H9 (cell line): ENCODE measurements at regions not wholly inside any gene's neighbourhood (a gene's known extent, or its start where the extent isn't known, plus 50 kb on each side); places are given as distances from the start of the nearest gene placed in this dataset.

Experiments used
- DNase-seq: peaks from one replicate; pipeline ENCODE4 v3.0.0-alpha.2; 2017
- H2AFZ ChIP-seq: one replicate; pipeline ENCODE4 v1.6.1; 2013; ENCODE audit warnings: mild to moderate bottlenecking, low read length, control low read depth, moderate library complexity
- H2AK5ac ChIP-seq: 2 replicates; pipeline ENCODE4 v1.6.1; 2013; ENCODE audit warnings: low read length, control low read depth, mixed read lengths; ENCODE audit not compliant: insufficient read length
- H2BK120ac ChIP-seq: one replicate; pipeline ENCODE4 v1.6.1; 2013; ENCODE audit warnings: low read depth, mild to moderate bottlenecking, low read length, control low read depth, inconsistent platforms; ENCODE audit not compliant: poor library complexity, severe bottlenecking
- H2BK12ac ChIP-seq: 2 replicates; pipeline ENCODE4 v1.6.1; 2013; ENCODE audit warnings: low read length, control low read depth, mixed read lengths, low read depth; ENCODE audit not compliant: insufficient read length
- H2BK15ac ChIP-seq: 2 replicates; pipeline ENCODE4 v1.6.1; 2013; ENCODE audit warnings: low read depth, low read length, control low read depth
- H2BK20ac ChIP-seq: one replicate; pipeline ENCODE4 v1.6.1; 2013; ENCODE audit warnings: low read depth, mild to moderate bottlenecking, low read length, control low read depth, inconsistent platforms; ENCODE audit not compliant: poor library complexity, severe bottlenecking
- H2BK5ac ChIP-seq: 2 replicates; pipeline ENCODE4 v1.6.1; 2013; ENCODE audit warnings: low read length, control low read depth, mixed read lengths; ENCODE audit not compliant: insufficient read length
- H3K14ac ChIP-seq: 2 replicates; pipeline ENCODE4 v1.6.1; 2013; ENCODE audit warnings: low read length, control low read depth; ENCODE audit not compliant: insufficient read depth
- H3K18ac ChIP-seq: 2 replicates; pipeline ENCODE4 v1.6.1; 2013; ENCODE audit warnings: low read depth, mild to moderate bottlenecking, mixed read lengths, low read length, control low read depth; ENCODE audit not compliant: insufficient read length
- H3K23ac ChIP-seq: 2 replicates; pipeline ENCODE4 v1.6.1; 2013; ENCODE audit warnings: low read length, control low read depth, mixed read lengths, low read depth; ENCODE audit not compliant: insufficient read length
- H3K23me2 ChIP-seq: 2 replicates; pipeline ENCODE4 v1.6.1; 2013; ENCODE audit warnings: low read depth, mild to moderate bottlenecking, mixed read lengths, low read length, control low read depth; ENCODE audit not compliant: insufficient read length, poor library complexity, severe bottlenecking
- H3K27ac ChIP-seq: 2 replicates; pipeline ENCODE4 v1.5.1; 2013; ENCODE audit warnings: low read length, control low read depth, mixed read lengths, low read depth; ENCODE audit not compliant: insufficient read length
- H3K27me3 ChIP-seq: 2 replicates; pipeline ENCODE4 v1.6.1; 2013; ENCODE audit warnings: low read length, control low read depth, inconsistent platforms; ENCODE audit not compliant: insufficient read depth
- H3K4ac ChIP-seq: 2 replicates; pipeline ENCODE4 v1.6.1; 2013; ENCODE audit warnings: low read depth, mild to moderate bottlenecking, control low read depth, inconsistent platforms, low read length, moderate library complexity
- H3K4me1 ChIP-seq: 2 replicates; pipeline ENCODE4 v1.6.1; 2013; ENCODE audit warnings: low read length, control low read depth, inconsistent platforms; ENCODE audit not compliant: insufficient read depth
- H3K4me2 ChIP-seq: 2 replicates; pipeline ENCODE4 v1.6.1; 2013; ENCODE audit warnings: low read length, control low read depth, mixed read lengths; ENCODE audit not compliant: insufficient read length, insufficient read depth
- H3K56ac ChIP-seq: 2 replicates; pipeline ENCODE4 v1.6.1; 2013; ENCODE audit warnings: low read depth, mild to moderate bottlenecking, mixed read lengths, low read length, control low read depth; ENCODE audit not compliant: insufficient read length
- H3K79me1 ChIP-seq: 2 replicates; pipeline ENCODE4 v1.6.1; 2013; ENCODE audit warnings: low read depth, mild to moderate bottlenecking, moderate library complexity, low read length, control low read depth, inconsistent platforms; ENCODE audit not compliant: insufficient read depth, poor library complexity, severe bottlenecking
- H3K79me2 ChIP-seq: 2 replicates; pipeline ENCODE4 v1.6.1; 2013; ENCODE audit warnings: low read length, control low read depth, inconsistent platforms; ENCODE audit not compliant: insufficient read depth
- H3K9ac ChIP-seq: 2 replicates; pipeline ENCODE4 v1.6.1; 2013; ENCODE audit warnings: low read length, control low read depth, mixed read lengths; ENCODE audit not compliant: insufficient read length; ENCODE audit errors: extremely low read depth
- H3K9me3 ChIP-seq: one replicate; pipeline ENCODE4 v1.6.1; 2013; ENCODE audit warnings: low read depth, low read length, inconsistent platforms; ENCODE audit not compliant: control insufficient read depth
- H3T11ph ChIP-seq: one replicate; pipeline ENCODE4 v1.6.1; 2013; ENCODE audit warnings: mild to moderate bottlenecking, low read length, control low read depth, inconsistent platforms
- H4K20me1 ChIP-seq: one replicate; pipeline ENCODE4 v1.6.1; 2013; ENCODE audit not compliant: control insufficient read depth, insufficient read length, insufficient read depth
- H4K5ac ChIP-seq: 2 replicates; pipeline ENCODE4 v1.6.1; 2013; ENCODE audit warnings: low read depth, mild to moderate bottlenecking, mixed read lengths, low read length, control low read depth; ENCODE audit not compliant: insufficient read length
- H4K8ac ChIP-seq: replicated peaks from 2 replicates; pipeline ENCODE4 v1.6.1; 2013; ENCODE audit warnings: low read length, control low read depth, mixed read lengths, low read depth; ENCODE audit not compliant: insufficient read length
- H4K91ac ChIP-seq: 2 replicates; pipeline ENCODE4 v1.6.1; 2013; ENCODE audit warnings: low read depth, mild to moderate bottlenecking, moderate library complexity, mixed read lengths, low read length, control low read depth; ENCODE audit not compliant: insufficient read length
- H3K27ac Mint-ChIP-seq, 3 experiments: 2 replicates in 2 of 3; 3 replicates in 1 of 3; pipeline ENCODE4 v1.8.0; 2020 to 2021; ENCODE audit warnings: mixed read lengths in 3 of 3, mild to moderate bottlenecking in 1 of 3, moderate library complexity in 1 of 3
- H3K27me3 Mint-ChIP-seq: 2 replicates; pipeline ENCODE4 v1.8.0; 2021; ENCODE audit warnings: low read depth, mild to moderate bottlenecking, moderate library complexity, mixed read lengths
- H3K36me3 Mint-ChIP-seq, 3 experiments: 2 replicates in 2 of 3; 3 replicates in 1 of 3; pipeline ENCODE4 v1.8.0; 2020 to 2021; ENCODE audit warnings: low read depth in 3 of 3, mixed read lengths in 3 of 3; ENCODE audit not compliant: insufficient read depth in 1 of 3
- H3K4me1 Mint-ChIP-seq, 2 experiments: 2 replicates each; pipeline ENCODE4 v1.8.0; 2020; ENCODE audit warnings: mixed read lengths in 2 of 2
- H3K4me3 Mint-ChIP-seq, 2 experiments: 2 replicates in 1 of 2; 3 replicates in 1 of 2; pipeline ENCODE4 v1.8.0; 2020 to 2021; ENCODE audit warnings: mild to moderate bottlenecking in 2 of 2, mixed read lengths in 2 of 2, moderate library complexity in 1 of 2
- H3K9me3 Mint-ChIP-seq, 2 experiments: 2 replicates in 1 of 2; 3 replicates in 1 of 2; pipeline ENCODE4 v1.8.0; 2020; ENCODE audit warnings: mild to moderate bottlenecking in 2 of 2, mixed read lengths in 2 of 2, moderate library complexity in 1 of 2
- WGBS: extraction: QIAGEN DNeasy Blood & Tissue Kit; methylation state at CpG from one replicate; pipeline ENCODE4 v1.1.7; 2013; ENCODE audit warnings: missing lambda C conversion rate, low lambda C conversion rate, mixed read lengths; ENCODE audit not compliant: insufficient read length; ENCODE audit errors: extremely low coverage; 5-methylcytosine and 5-hydroxymethylcytosine counted together
- TF ChIP-seq, protein P1 (sequence below): fragments of 200-600 bp; sonication (generic); conservative IDR thresholded peaks from 3 replicates; pipeline ENCODE4 v1.8.0; 2021; ENCODE audit warnings: antibody characterized with exemption, mild to moderate bottlenecking

- Histone ChIP-seq H4K8ac (no peak overlapping the region), H4K5ac (no peak overlapping the region), H3K14ac (no peak overlapping the region), H4K91ac (no peak overlapping the region), H2BK20ac (no peak overlapping the region), H3K9me3 (no peaks in the 10 kb centered on the region), H4K20me1 (no peaks in the 10 kb centered on the region), H2BK15ac (no peak overlapping the region), H3K18ac (no peak overlapping the region), H3K79me2 (no peaks in the 10 kb centered on the region), H3T11ph (no peak overlapping the region), H3K56ac (no peak overlapping the region), H3K79me1 (no peaks in the 10 kb centered on the region), H3K23ac (no peak overlapping the region), H3K23me2 (no peaks in the 10 kb centered on the region), H3K27ac (no peak overlapping the region), H2AK5ac (no peak overlapping the region), H3K9ac (no peak overlapping the region), H2AFZ (no peak overlapping the region), H3K4me2 (peak overlapping the region; percentile 24), H3K27me3 (no peaks in the 10 kb centered on the region), H3K4ac (no peak overlapping the region), H2BK12ac (no peak overlapping the region), H2BK120ac (no peak overlapping the region), H2BK5ac (no peak overlapping the region), H3K4me1 (no peaks in the 10 kb centered on the region; the same call in 1 of the 2 replicates)
- Mint-ChIP-seq H3K27me3 (no peaks in the 10 kb centered on the region), H3K36me3 (peaks cover 20 to 41% (median 39%) of the 10 kb centered on the region in 3 experiments; a peak in 6 of 7 replicates), H3K4me3 (no peak overlapping the region), H3K4me1 (peaks cover 11 to 16% of the 10 kb centered on the region in 2 experiments), H3K9me3 (peaks cover 0 to 7% of the 10 kb centered on the region in 2 experiments; a peak in 1 of 5 replicates), H3K27ac (peak overlapping the region in 1 of 3 experiments; percentile 90; a peak in 2 of 7 replicates)
- TF ChIP-seq, protein P1, sequence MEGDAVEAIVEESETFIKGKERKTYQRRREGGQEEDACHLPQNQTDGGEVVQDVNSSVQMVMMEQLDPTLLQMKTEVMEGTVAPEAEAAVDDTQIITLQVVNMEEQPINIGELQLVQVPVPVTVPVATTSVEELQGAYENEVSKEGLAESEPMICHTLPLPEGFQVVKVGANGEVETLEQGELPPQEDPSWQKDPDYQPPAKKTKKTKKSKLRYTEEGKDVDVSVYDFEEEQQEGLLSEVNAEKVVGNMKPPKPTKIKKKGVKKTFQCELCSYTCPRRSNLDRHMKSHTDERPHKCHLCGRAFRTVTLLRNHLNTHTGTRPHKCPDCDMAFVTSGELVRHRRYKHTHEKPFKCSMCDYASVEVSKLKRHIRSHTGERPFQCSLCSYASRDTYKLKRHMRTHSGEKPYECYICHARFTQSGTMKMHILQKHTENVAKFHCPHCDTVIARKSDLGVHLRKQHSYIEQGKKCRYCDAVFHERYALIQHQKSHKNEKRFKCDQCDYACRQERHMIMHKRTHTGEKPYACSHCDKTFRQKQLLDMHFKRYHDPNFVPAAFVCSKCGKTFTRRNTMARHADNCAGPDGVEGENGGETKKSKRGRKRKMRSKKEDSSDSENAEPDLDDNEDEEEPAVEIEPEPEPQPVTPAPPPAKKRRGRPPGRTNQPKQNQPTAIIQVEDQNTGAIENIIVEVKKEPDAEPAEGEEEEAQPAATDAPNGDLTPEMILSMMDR = no peak
- no CpG with 5 or more reads among the region's 5 CpGs for WGBS
- DNase-seq = no peak
Observed at GRCh38 chr19:46944123-46944748, 75.4 kb upstream of the NPAS1 start.
